HepG2 (cell line): ENCODE measurements at regions not wholly inside any gene's neighbourhood (a gene's known extent, or its start where the extent isn't known, plus 50 kb on each side); places are given as distances from the start of the nearest gene placed in this dataset.

Experiments used
- EHMT2 ChIP-seq: fragments of 200-600 bp; sonication (generic); IDR thresholded peaks from 2 replicates; pipeline ENCODE4 v1.7.0; 2017; ENCODE audit warnings: antibody characterized with exemption, low read depth, low read length, borderline replicate concordance
- GLI4 ChIP-seq: sonication (generic); formaldehyde crosslinking; IDR thresholded peaks from 2 replicates; pipeline ENCODE4 v1.5.1; 2020; ENCODE audit warnings: missing genetic modification reagents, mild to moderate bottlenecking, moderate library complexity, borderline replicate concordance
- HMGXB4 ChIP-seq, 2 experiments: sonication (generic) in 1 of 2; formaldehyde crosslinking in 1 of 2; IDR thresholded peaks; 2 replicates each; pipeline versions ENCODE4 v1.4.0 to v1.6.1; 2018 to 2020; ENCODE audit warnings: missing genetic modification reagents in 2 of 2, borderline replicate concordance in 1 of 2, low read depth in 1 of 2, mild to moderate bottlenecking in 1 of 2, missing biosample characterization in 1 of 2
- KLF16 ChIP-seq, 2 experiments: sonication (generic) in 1 of 2; formaldehyde crosslinking in 1 of 2; IDR thresholded peaks; 2 replicates each; pipeline versions ENCODE4 v1.6.1 to v1.8.0; 2016 to 2023; ENCODE audit warnings: missing genetic modification reagents in 2 of 2, missing compliant biosample characterization in 1 of 2
- MIER3 ChIP-seq: IDR thresholded peaks from 2 replicates; pipeline ENCODE4 v1.6.1; 2016; ENCODE audit warnings: missing compliant biosample characterization, borderline replicate concordance
- NKX3-1 ChIP-seq: sonication (generic); formaldehyde crosslinking; IDR thresholded peaks from 2 replicates; pipeline ENCODE4 v1.5.0; 2020; ENCODE audit warnings: missing genetic modification reagents
- TCF7 ChIP-seq: sonication (generic); IDR thresholded peaks from 2 replicates; pipeline ENCODE4 v1.6.1; 2016; ENCODE audit warnings: antibody characterized with exemption, low read depth
- THYN1 ChIP-seq: sonication (generic); formaldehyde crosslinking; IDR thresholded peaks from 2 replicates; pipeline ENCODE4 v1.8.1; 2023; ENCODE audit warnings: low read depth, mild to moderate bottlenecking, moderate library complexity, missing genetic modification reagents, borderline replicate concordance
- ZNF138 ChIP-seq: sonication (generic); formaldehyde crosslinking; IDR thresholded peaks from 2 replicates; pipeline ENCODE4 v1.5.0; 2020; ENCODE audit warnings: mild to moderate bottlenecking, low read depth, missing genetic modification reagents
- ZNF800 ChIP-seq: sonication (generic); formaldehyde crosslinking; IDR thresholded peaks from 2 replicates; pipeline ENCODE4 v1.4.0; 2020; ENCODE audit warnings: missing genetic modification reagents
- ZNF878 ChIP-seq: sonication (generic); formaldehyde crosslinking; IDR thresholded peaks from 2 replicates; pipeline ENCODE4 v1.8.1; 2023; ENCODE audit warnings: mild to moderate bottlenecking, missing genetic modification reagents, moderate library complexity
- ZSCAN9 ChIP-seq: IDR thresholded peaks from 2 replicates; pipeline ENCODE4 v1.6.1; 2016; ENCODE audit warnings: borderline replicate concordance
- TF ChIP-seq, protein P1 (sequence below): IDR thresholded peaks from 2 replicates; pipeline ENCODE4 v1.6.1; 2016; ENCODE audit warnings: low read depth
- TF ChIP-seq, protein P2 (sequence below): sonication (generic); formaldehyde crosslinking; IDR thresholded peaks from 2 replicates; pipeline ENCODE4 v1.8.1; 2023; ENCODE audit warnings: missing genetic modification reagents, inconsistent platforms, borderline replicate concordance
- TF ChIP-seq, protein P3 (sequence below): sonication (generic); formaldehyde crosslinking; IDR thresholded peaks from 2 replicates; pipeline ENCODE4 v1.8.0; 2022; ENCODE audit warnings: missing genetic modification reagents, mild to moderate bottlenecking, borderline replicate concordance
- TF ChIP-seq, protein P4 (sequence below): IDR thresholded peaks from 2 replicates; pipeline ENCODE4 v1.6.1; 2012; ENCODE audit warnings: low read depth, low read length, improper control_type of control experiment

- TF ChIP-seq MIER3 = peak; percentile 65; the same call in 1 of the 2 replicates
- TF ChIP-seq KLF16 (CRISPR knock-in tag; IDR thresholded peaks at IDR 0.05) = peak in 1 of 2 experiments; percentile 56; a peak in 1 of 4 replicates
- TF ChIP-seq, protein P1, sequence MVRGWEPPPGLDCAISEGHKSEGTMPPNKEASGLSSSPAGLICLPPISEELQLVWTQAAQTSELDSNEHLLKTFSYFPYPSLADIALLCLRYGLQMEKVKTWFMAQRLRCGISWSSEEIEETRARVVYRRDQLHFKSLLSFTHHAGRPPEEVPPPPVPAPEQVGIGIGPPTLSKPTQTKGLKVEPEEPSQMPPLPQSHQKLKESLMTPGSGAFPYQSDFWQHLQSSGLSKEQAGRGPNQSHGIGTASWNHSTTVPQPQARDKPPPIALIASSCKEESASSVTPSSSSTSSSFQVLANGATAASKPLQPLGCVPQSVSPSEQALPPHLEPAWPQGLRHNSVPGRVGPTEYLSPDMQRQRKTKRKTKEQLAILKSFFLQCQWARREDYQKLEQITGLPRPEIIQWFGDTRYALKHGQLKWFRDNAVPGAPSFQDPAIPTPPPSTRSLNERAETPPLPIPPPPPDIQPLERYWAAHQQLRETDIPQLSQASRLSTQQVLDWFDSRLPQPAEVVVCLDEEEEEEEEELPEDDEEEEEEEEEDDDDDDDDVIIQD (CRISPR knock-in tag) = peak; percentile 89; the same call in 1 of the 2 replicates
- TF ChIP-seq, protein P2, sequence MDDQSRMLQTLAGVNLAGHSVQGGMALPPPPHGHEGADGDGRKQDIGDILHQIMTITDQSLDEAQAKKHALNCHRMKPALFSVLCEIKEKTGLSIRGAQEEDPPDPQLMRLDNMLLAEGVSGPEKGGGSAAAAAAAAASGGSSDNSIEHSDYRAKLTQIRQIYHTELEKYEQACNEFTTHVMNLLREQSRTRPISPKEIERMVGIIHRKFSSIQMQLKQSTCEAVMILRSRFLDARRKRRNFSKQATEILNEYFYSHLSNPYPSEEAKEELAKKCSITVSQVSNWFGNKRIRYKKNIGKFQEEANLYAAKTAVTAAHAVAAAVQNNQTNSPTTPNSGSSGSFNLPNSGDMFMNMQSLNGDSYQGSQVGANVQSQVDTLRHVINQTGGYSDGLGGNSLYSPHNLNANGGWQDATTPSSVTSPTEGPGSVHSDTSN (CRISPR knock-in tag) = no peak
- no peak for TF ChIP-seq ZSCAN9 (CRISPR knock-in tag)
- no peak for TF ChIP-seq GLI4 (CRISPR knock-in tag)
- TF ChIP-seq EHMT2 = peak; percentile 58; the same call in 1 of the 2 replicates
- TF ChIP-seq, protein P3, sequence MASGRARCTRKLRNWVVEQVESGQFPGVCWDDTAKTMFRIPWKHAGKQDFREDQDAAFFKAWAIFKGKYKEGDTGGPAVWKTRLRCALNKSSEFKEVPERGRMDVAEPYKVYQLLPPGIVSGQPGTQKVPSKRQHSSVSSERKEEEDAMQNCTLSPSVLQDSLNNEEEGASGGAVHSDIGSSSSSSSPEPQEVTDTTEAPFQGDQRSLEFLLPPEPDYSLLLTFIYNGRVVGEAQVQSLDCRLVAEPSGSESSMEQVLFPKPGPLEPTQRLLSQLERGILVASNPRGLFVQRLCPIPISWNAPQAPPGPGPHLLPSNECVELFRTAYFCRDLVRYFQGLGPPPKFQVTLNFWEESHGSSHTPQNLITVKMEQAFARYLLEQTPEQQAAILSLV = no peak
- no peak for TF ChIP-seq THYN1 (CRISPR knock-in tag)
- TF ChIP-seq ZNF800 (CRISPR knock-in tag) = no peak
- TF ChIP-seq ZNF138 (CRISPR knock-in tag) = no peak
- no peak for TF ChIP-seq NKX3-1 (CRISPR knock-in tag)
- TF ChIP-seq, protein P4, sequence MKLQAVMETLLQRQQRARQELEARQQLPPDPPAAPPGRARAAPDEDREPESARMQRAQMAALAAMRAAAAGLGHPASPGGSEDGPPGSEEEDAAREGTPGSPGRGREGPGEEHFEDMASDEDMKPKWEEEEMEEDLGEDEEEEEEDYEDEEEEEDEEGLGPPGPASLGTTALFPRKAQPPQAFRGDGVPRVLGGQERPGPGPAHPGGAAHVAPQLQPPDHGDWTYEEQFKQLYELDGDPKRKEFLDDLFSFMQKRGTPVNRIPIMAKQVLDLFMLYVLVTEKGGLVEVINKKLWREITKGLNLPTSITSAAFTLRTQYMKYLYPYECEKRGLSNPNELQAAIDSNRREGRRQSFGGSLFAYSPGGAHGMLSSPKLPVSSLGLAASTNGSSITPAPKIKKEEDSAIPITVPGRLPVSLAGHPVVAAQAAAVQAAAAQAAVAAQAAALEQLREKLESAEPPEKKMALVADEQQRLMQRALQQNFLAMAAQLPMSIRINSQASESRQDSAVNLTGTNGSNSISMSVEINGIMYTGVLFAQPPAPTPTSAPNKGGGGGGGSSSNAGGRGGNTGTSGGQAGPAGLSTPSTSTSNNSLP = peak; percentile 76; the same call in 1 of the 2 replicates
- TF ChIP-seq TCF7 = peak; percentile 43
- TF ChIP-seq ZNF878 (CRISPR knock-in tag) = peak; percentile 38; the same call in 1 of the 2 replicates
- peak in 1 of 2 experiments; percentile 32; a peak in 1 of 4 replicates for TF ChIP-seq HMGXB4 (CRISPR knock-in tag; IDR thresholded peaks at IDR 0.05; ENCODE audit: borderline replicate concordance in 1 of 2, low read depth in 1 of 2)
These were observed 152.6 kb downstream of the GASK1B start (continued) for GRCh38 chr4:158020176-158020575.
